ENCODE measurements at regions not wholly inside any gene's neighbourhood (a gene's known extent, or its start where the extent isn't known, plus 50 kb on each side); places are given as distances from the start of the nearest gene placed in this dataset.

DNA sequence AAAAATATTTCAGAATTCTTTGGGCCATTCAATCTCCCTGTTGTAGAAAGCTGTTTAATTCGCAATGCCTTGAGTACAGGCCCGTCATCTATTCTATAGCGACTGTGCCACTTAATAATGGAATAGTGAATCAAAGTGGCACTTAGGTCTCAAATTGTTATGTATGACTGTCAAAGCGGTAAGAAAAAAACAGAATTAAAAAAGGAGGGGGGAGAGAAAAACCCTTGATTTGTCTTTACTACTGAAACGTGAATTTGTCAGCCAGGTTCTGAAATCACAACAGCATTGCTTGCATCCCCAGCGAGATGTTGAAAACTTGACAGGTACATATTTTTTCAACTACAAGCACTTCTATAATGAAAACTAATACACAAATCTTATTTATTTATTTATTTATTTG is 320.9 kb downstream of the TFEC start:
- no peak overlapping the region for H3K4me3 ChIP-seq (ENCODE audit: low read depth in 1 of 3, low read length in 3 of 3)

DNA sequence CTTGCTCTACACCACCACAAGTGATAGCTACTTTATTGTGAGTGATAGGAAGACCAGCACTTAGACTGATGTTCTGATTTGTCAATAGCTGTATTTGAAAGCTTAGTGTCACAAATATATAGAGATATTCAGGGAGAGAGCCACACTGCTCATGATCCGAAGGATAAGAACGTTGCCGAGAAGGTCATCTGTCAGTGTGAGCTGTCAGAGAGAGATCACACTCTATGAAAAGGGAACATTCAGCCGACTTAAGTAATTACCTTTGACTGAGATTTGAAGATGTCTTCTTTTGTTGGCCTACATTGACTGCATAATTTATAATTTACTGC is 322.6 kb downstream of the TFEC start:
- no peaks in the 10 kb centered on the region for H3K27me3 ChIP-seq (ENCODE audit: control insufficient read depth in 3 of 3, insufficient read depth in 3 of 3, low read length in 3 of 3)
- no peak overlapping the region for H3K27ac ChIP-seq (ENCODE audit: low read depth in 1 of 3, low read length in 2 of 3)
- DNase-seq (no peak), FAIRE-seq (no peak)
- no peaks in the 10 kb centered on the region for H3K36me3 ChIP-seq (ENCODE audit: control insufficient read depth in 3 of 3, insufficient read depth in 2 of 3, low read depth in 1 of 3, low read length in 3 of 3)
- H3K4me3 ChIP-seq (ENCODE audit: low read depth in 1 of 3, low read length in 3 of 3): no peak overlapping the region
- H3K9me3 ChIP-seq (ENCODE audit: control insufficient read depth in 2 of 2, insufficient read depth in 1 of 2, low read depth in 1 of 2, low read length in 1 of 2): no peaks in the 10 kb centered on the region
- WGBS, 3 donors: 73 to 82% (median 78%) methylated on average over 4 of the region's 4 CpGs
- H3K4me1 ChIP-seq (ENCODE audit: control insufficient read depth in 3 of 3, insufficient read depth in 2 of 3, low read depth in 1 of 3, low read length in 2 of 3): no peaks in the 10 kb centered on the region

More for the DNA sequence above, 320.9 kb downstream of the TFEC start:
- H3K27ac ChIP-seq (ENCODE audit: low read depth in 1 of 3, low read length in 2 of 3): no peak overlapping the region
- H3K9me3 ChIP-seq (ENCODE audit: control insufficient read depth in 2 of 2, insufficient read depth in 1 of 2, low read depth in 1 of 2, low read length in 1 of 2): no peaks in the 10 kb centered on the region
- WGBS, 3 donors: 91 to 95% (median 94%) methylated on average over 6 of the region's 6 CpGs
- DNase-seq (no peak), FAIRE-seq (no peak)
- no peaks in the 10 kb centered on the region for H3K36me3 ChIP-seq (ENCODE audit: control insufficient read depth in 3 of 3, insufficient read depth in 2 of 3, low read depth in 1 of 3, low read length in 3 of 3)
- no peaks in the 10 kb centered on the region for H3K27me3 ChIP-seq (ENCODE audit: control insufficient read depth in 3 of 3, insufficient read depth in 3 of 3, low read length in 3 of 3)
- H3K4me1 ChIP-seq (ENCODE audit: control insufficient read depth in 3 of 3, insufficient read depth in 2 of 3, low read depth in 1 of 3, low read length in 2 of 3): no peaks in the 10 kb centered on the region

DNA sequence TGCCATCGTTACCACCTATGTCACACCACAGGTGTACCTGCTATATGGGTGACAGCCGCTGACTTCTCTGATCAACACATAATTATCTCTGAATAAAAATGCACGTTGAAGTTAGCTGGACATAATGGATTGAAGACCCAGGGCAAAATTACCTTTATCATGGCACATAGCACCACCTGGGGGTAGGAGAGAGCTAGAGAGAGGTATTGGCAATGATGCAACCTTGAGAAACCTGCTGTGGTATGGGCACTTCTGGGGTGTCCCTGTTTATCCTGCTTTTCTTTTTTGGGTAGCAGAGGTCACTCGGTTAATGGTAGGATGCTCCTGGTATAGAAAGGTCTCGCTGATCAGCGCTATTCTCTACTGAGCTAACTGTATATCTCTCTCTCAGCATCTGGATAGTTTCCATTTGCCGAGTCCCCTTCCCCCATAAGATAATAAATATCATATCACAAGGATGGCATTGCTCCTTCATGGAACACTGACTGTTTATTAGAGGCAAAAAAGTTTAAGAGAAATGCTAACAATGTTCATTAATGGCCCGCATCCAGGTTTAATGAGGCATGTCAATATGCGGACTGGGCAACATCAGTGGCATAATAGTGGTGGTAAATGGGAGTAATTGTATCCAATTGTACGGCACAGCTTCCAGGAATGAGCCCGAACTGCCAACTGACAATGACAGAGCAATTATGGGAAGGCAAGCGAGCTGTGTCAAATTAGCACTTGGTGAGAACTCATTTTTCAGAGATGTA is 323.1 kb downstream of the TFEC start:
- Histone ChIP-seq H3K36me3 (ENCODE audit: control insufficient read depth in 3 of 3, insufficient read depth in 2 of 3, low read depth in 1 of 3, low read length in 3 of 3) (no peaks in the 10 kb centered on the region), H3K4me3 (ENCODE audit: low read depth in 1 of 3, low read length in 3 of 3) (no peak overlapping the region), H3K4me1 (ENCODE audit: control insufficient read depth in 3 of 3, insufficient read depth in 2 of 3, low read depth in 1 of 3, low read length in 2 of 3) (no peaks in the 10 kb centered on the region), H3K27me3 (ENCODE audit: control insufficient read depth in 3 of 3, insufficient read depth in 3 of 3, low read length in 3 of 3) (no peaks in the 10 kb centered on the region), H3K27ac (ENCODE audit: low read depth in 1 of 3, low read length in 2 of 3) (no peak overlapping the region), H3K9me3 (ENCODE audit: control insufficient read depth in 2 of 2, insufficient read depth in 1 of 2, low read depth in 1 of 2, low read length in 1 of 2) (no peaks in the 10 kb centered on the region)
- 66 to 74% (median 72%) methylated on average over 12 of the region's 12 CpGs for WGBS, 3 donors
- no peak for FAIRE-seq
- DNase-seq: peak; percentile 9 to 22

DNA sequence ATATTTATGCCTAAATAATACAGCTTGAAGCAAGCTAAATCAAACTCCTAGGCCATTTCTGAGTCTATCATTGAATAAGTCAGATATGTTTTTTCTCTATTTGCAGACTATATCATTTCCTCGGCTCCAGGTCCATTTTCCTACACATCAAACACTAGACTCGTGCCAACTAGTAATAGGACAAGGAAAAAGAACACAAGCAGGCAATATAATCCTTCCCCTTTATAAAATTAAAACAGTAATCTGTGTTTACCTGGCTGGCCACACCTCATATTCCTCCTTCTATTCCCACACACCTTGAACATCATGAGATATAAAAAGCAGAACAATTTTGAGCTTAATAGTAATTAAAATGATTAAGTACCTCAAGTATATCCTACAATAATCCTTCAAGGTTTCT is 325.7 kb downstream of the TFEC start:
- Histone ChIP-seq H3K9me3 (ENCODE audit: control insufficient read depth in 2 of 2, insufficient read depth in 1 of 2, low read depth in 1 of 2, low read length in 1 of 2) (no peaks in the 10 kb centered on the region), H3K27me3 (ENCODE audit: control insufficient read depth in 3 of 3, insufficient read depth in 3 of 3, low read length in 3 of 3) (no peaks in the 10 kb centered on the region), H3K27ac (ENCODE audit: low read depth in 1 of 3, low read length in 2 of 3) (no peak overlapping the region), H3K36me3 (ENCODE audit: control insufficient read depth in 3 of 3, insufficient read depth in 2 of 3, low read depth in 1 of 3, low read length in 3 of 3) (no peaks in the 10 kb centered on the region), H3K4me3 (ENCODE audit: low read depth in 1 of 3, low read length in 3 of 3) (no peak overlapping the region), H3K4me1 (ENCODE audit: control insufficient read depth in 3 of 3, insufficient read depth in 2 of 3, low read depth in 1 of 3, low read length in 2 of 3) (no peaks in the 10 kb centered on the region)
- DNase-seq (peak in 1 of 2 donors; percentile 3), FAIRE-seq (no peak)
- WGBS, 3 donors: 8 to 52% (median 17%) methylated on average over 2 of the region's 2 CpGs

DNA sequence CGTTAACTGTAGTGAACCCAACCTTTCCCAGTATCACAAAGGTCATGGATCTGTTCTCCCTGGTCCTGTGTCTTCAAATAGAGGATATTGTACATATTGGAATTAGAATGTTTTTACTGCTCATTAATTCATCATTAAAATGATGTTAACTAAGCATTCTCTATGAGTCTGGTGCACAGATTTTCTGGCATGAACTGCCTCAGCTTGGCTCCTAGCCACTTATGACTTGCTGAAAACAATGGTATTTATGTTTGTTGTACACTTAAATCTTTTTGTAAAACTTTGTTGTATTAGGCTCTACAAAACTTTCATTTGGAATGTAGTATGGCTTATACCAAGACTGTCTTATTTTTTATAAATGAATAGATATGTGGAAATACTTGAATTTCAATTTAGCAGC is 329.4 kb downstream of the TFEC start:
- Histone ChIP-seq H3K27ac (ENCODE audit: low read depth in 1 of 3, low read length in 2 of 3) (no peak overlapping the region), H3K4me3 (ENCODE audit: low read depth in 1 of 3, low read length in 3 of 3) (no peak overlapping the region), H3K27me3 (ENCODE audit: control insufficient read depth in 3 of 3, insufficient read depth in 3 of 3, low read length in 3 of 3) (no peaks in the 10 kb centered on the region), H3K4me1 (ENCODE audit: control insufficient read depth in 3 of 3, insufficient read depth in 2 of 3, low read depth in 1 of 3, low read length in 2 of 3) (no peaks in the 10 kb centered on the region), H3K9me3 (ENCODE audit: control insufficient read depth in 2 of 2, insufficient read depth in 1 of 2, low read depth in 1 of 2, low read length in 1 of 2) (no peaks in the 10 kb centered on the region), H3K36me3 (ENCODE audit: control insufficient read depth in 3 of 3, insufficient read depth in 2 of 3, low read depth in 1 of 3, low read length in 3 of 3) (no peaks in the 10 kb centered on the region)
- FAIRE-seq: no peak
- 41 to 67% (median 50%) methylated on average over 1 of the region's 1 CpG for WGBS, 3 donors
- DNase-seq: no peak

DNA sequence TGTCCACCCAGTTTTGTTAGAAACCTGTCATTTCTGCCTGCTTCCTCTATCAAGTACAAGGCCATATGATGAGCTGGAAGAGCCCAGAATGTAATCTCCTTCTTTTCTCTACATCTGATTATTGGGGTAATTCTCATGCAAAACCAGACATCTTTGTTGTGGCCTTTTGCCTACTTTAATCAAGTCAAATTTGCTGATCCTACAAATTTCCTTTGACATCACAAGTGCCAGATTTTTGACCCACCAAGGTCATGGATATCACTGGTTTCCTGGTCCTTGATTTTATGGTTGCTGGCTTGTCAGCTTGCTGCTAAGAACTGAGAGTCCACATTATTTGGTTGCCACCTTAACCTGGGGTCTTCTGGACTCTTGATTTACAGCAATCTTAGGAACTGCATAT is 336.1 kb downstream of the TFEC start:
- H3K27ac ChIP-seq (ENCODE audit: low read depth in 1 of 3, low read length in 2 of 3): no peak overlapping the region
- no peak for FAIRE-seq

DNA sequence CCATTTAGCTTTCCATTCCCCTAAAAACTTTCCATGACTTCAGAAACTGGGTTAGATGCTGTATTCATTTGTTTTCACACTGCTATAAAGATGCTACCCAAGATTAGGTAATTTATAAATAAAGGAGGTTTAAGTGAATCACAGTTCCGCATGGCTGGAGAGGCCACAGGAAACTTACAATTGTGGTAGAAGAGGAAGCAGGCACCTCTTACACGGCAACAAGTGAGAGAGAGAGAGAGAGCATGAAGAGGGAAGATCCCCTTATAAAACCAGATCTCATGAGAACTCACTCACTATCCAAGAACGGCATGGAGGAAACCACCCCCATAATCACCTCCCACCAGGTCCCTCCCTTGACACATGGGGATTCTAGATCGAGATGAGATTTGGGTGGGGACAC is 336.8 kb downstream of the TFEC start:
- H3K9me3 ChIP-seq (ENCODE audit: control insufficient read depth in 2 of 2, insufficient read depth in 1 of 2, low read depth in 1 of 2, low read length in 1 of 2): no peaks in the 10 kb centered on the region
- no peaks in the 10 kb centered on the region for H3K27me3 ChIP-seq (ENCODE audit: control insufficient read depth in 3 of 3, insufficient read depth in 3 of 3, low read length in 3 of 3)
- no peak overlapping the region for H3K27ac ChIP-seq (ENCODE audit: low read depth in 1 of 3, low read length in 2 of 3)
- no peaks in the 10 kb centered on the region for H3K36me3 ChIP-seq (ENCODE audit: control insufficient read depth in 3 of 3, insufficient read depth in 2 of 3, low read depth in 1 of 3, low read length in 3 of 3)
- no peak for DNase-seq
- no peaks in the 10 kb centered on the region for H3K4me1 ChIP-seq (ENCODE audit: control insufficient read depth in 3 of 3, insufficient read depth in 2 of 3, low read depth in 1 of 3, low read length in 2 of 3)
- no peak for FAIRE-seq
- WGBS, 3 donors: 69 to 88% (median 76%) methylated on average over 4 of the region's 4 CpGs
- H3K4me3 ChIP-seq (ENCODE audit: low read depth in 1 of 3, low read length in 3 of 3): no peak overlapping the region

More for the DNA sequence above, 336.1 kb downstream of the TFEC start:
- Histone ChIP-seq H3K27me3 (ENCODE audit: control insufficient read depth in 3 of 3, insufficient read depth in 3 of 3, low read length in 3 of 3) (no peaks in the 10 kb centered on the region), H3K4me1 (ENCODE audit: control insufficient read depth in 3 of 3, insufficient read depth in 2 of 3, low read depth in 1 of 3, low read length in 2 of 3) (no peaks in the 10 kb centered on the region), H3K9me3 (ENCODE audit: control insufficient read depth in 2 of 2, insufficient read depth in 1 of 2, low read depth in 1 of 2, low read length in 1 of 2) (no peaks in the 10 kb centered on the region), H3K4me3 (ENCODE audit: low read depth in 1 of 3, low read length in 3 of 3) (no peak overlapping the region), H3K36me3 (ENCODE audit: control insufficient read depth in 3 of 3, insufficient read depth in 2 of 3, low read depth in 1 of 3, low read length in 3 of 3) (no peaks in the 10 kb centered on the region)
- no peak for DNase-seq

DNA sequence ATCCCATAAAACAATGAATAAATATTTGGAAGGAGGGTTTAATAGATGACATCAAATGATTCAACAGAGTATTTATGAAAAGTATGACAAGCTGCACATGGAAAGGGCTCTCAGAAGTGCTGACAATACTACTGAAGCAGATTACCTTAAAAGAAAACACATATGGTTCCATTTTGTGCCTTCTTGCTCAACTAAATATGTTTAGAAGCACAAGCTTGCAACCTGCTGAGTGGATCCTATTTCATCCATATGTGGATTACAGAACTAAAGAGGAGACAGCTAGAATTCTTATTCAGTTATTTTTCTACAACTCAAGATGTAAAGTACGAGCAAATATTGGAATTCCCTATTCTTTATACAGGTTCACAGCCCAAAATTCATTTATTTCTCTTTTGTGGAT is 340.6 kb downstream of the TFEC start:
- Histone ChIP-seq H3K4me1 (ENCODE audit: control insufficient read depth in 3 of 3, insufficient read depth in 2 of 3, low read depth in 1 of 3, low read length in 2 of 3) (no peaks in the 10 kb centered on the region), H3K27ac (ENCODE audit: low read depth in 1 of 3, low read length in 2 of 3) (no peak overlapping the region), H3K36me3 (ENCODE audit: control insufficient read depth in 3 of 3, insufficient read depth in 2 of 3, low read depth in 1 of 3, low read length in 3 of 3) (no peaks in the 10 kb centered on the region), H3K9me3 (ENCODE audit: control insufficient read depth in 2 of 2, insufficient read depth in 1 of 2, low read depth in 1 of 2, low read length in 1 of 2) (no peaks in the 10 kb centered on the region), H3K4me3 (ENCODE audit: low read depth in 1 of 3, low read length in 3 of 3) (no peak overlapping the region), H3K27me3 (ENCODE audit: control insufficient read depth in 3 of 3, insufficient read depth in 3 of 3, low read length in 3 of 3) (no peaks in the 10 kb centered on the region)
- no peak for FAIRE-seq
- no peak for DNase-seq
- WGBS, 3 donors: 75 to 86% (median 80%) methylated on average over 1 of the region's 1 CpG

DNA sequence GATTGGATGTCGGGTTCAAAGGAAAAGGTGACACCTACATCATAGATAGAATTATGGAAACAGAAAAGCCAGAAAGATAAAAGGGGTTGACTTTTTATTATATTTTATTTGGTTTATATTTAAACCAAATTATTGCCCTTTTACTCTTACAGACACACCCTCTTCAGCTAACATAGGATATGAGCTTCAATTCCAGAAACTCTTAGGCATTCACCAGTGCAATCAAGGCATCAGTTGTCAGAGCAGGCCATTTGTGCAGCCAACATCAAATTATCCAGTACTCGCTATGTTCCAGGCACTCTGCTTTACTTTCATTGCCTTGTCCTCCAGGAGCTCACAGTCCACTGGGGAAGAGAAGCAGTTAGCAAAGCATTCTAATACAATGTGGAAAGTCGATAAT is 347.5 kb downstream of the TFEC start:
- Histone ChIP-seq H3K9me3 (ENCODE audit: control insufficient read depth in 2 of 2, insufficient read depth in 1 of 2, low read depth in 1 of 2, low read length in 1 of 2) (no peaks in the 10 kb centered on the region), H3K4me1 (ENCODE audit: control insufficient read depth in 3 of 3, insufficient read depth in 2 of 3, low read depth in 1 of 3, low read length in 2 of 3) (peaks cover 0 to 2% (median 0%) of the 10 kb centered on the region in 3 donors), H3K27me3 (ENCODE audit: control insufficient read depth in 3 of 3, insufficient read depth in 3 of 3, low read length in 3 of 3) (no peaks in the 10 kb centered on the region), H3K27ac (ENCODE audit: low read depth in 1 of 3, low read length in 2 of 3) (no peak overlapping the region), H3K4me3 (ENCODE audit: low read depth in 1 of 3, low read length in 3 of 3) (no peak overlapping the region), H3K36me3 (ENCODE audit: control insufficient read depth in 3 of 3, insufficient read depth in 2 of 3, low read depth in 1 of 3, low read length in 3 of 3) (no peaks in the 10 kb centered on the region)
- 24 to 72% (median 40%) methylated on average over 3 of the region's 3 CpGs for WGBS, 3 donors
- DNase-seq (peak in 1 of 2 donors; percentile 22), FAIRE-seq (no peak)
